Stomach (tissue), 8 donors: ENCODE measurements at regions not wholly inside any gene's neighbourhood (a gene's known extent, or its start where the extent isn't known, plus 50 kb on each side); places are given as distances from the start of the nearest gene placed in this dataset.

Source experiments
- DNase-seq, 2 donors: peaks; one replicate each; pipeline versions ENCODE4 v3.0.0 to v3.0.0-alpha.2; 2013 to 2019
- H3K27ac ChIP-seq, 5 donors: fragments of 200-600 bp in 4 of 5; sonication (generic) in 4 of 5; one replicate each; pipeline ENCODE4 v1.5.1; 2013 to 2019; ENCODE audit warnings: mild to moderate bottlenecking in 1 of 5, moderate library complexity in 1 of 5
- H3K27me3 ChIP-seq, 3 donors: fragments of 200-600 bp; sonication (generic); one replicate each; pipeline ENCODE4 v1.5.1; 2017 to 2019; ENCODE audit warnings: mixed run types in 1 of 3
- H3K36me3 ChIP-seq, 4 donors: fragments of 200-600 bp; sonication (generic); 1 replicate in 3 of 4; 2 replicates in 1 of 4; pipeline ENCODE4 v1.5.1; 2016 to 2019
- H3K4me1 ChIP-seq, 4 donors: fragments of 200-600 bp; sonication (generic); one replicate each; pipeline ENCODE4 v1.5.1; 2016 to 2019
- H3K4me3 ChIP-seq, 4 donors: fragments of 200-600 bp; sonication (generic) in 3 of 4; one replicate each; pipeline ENCODE4 v1.5.1; 2016 to 2019; ENCODE audit warnings: mild to moderate bottlenecking in 1 of 4
- H3K9me3 ChIP-seq, 4 donors: fragments of 200-600 bp; sonication (generic); one replicate each; pipeline ENCODE4 v1.5.1; 2016 to 2019
- CTCF ChIP-seq, 7 experiments: fragments of 450-650 bp in 4 of 7; fragments of 200-600 bp in 3 of 7; sonication (generic) in 3 of 7; IDR thresholded peaks; one replicate each; pipeline ENCODE4 v1.5.1; 2016 to 2019; ENCODE audit warnings: antibody characterized with exemption in 7 of 7, control low read depth in 2 of 7, mild to moderate bottlenecking in 1 of 7
- EP300 ChIP-seq: sonication (generic); formaldehyde crosslinking; IDR thresholded peaks from one replicate; pipeline ENCODE4 v1.6.1; 2017; ENCODE audit warnings: antibody characterized with exemption
- POLR2A ChIP-seq, 4 donors: fragments of 450-650 bp; IDR thresholded peaks; one replicate each; pipeline ENCODE4 v1.6.1; 2016; ENCODE audit warnings: antibody characterized with exemption in 4 of 4, control low read depth in 2 of 4, mild to moderate bottlenecking in 1 of 4, moderate library complexity in 1 of 4
- POLR2AphosphoS5 ChIP-seq, 3 donors: sonication (generic); formaldehyde crosslinking; IDR thresholded peaks; one replicate each; pipeline ENCODE4 v1.6.1; 2016; ENCODE audit warnings: antibody characterized with exemption in 3 of 3
- WGBS, 5 donors: extraction: QIAGEN DNeasy Blood & Tissue Kit in 3 of 5; methylation state at CpG; one replicate each; pipeline versions ENCODE4 v1.1.5 to v1.1.7; 2013 to 2018; 5-methylcytosine and 5-hydroxymethylcytosine counted together
- intact Hi-C: fragments of 100-400 bp; cut with DNase I; formaldehyde crosslinking; loops from one replicate; pipeline ENCODE4 v1.15.1; 2023; ENCODE audit warnings: low total_unique reads
- donor health status: healthy with polysubstance abuse.
- donor health status: Bipolar disorder and iron deficiency.
- donor health status: healthy.

- no peak for DNase-seq
- TF ChIP-seq CTCF (IDR thresholded peaks at IDR 0.05) = no peak
- TF ChIP-seq EP300 = no peak
- TF ChIP-seq POLR2A (IDR thresholded peaks at IDR 0.05) = no peak
- TF ChIP-seq POLR2AphosphoS5 (IDR thresholded peaks at IDR 0.05) = no peak
- Histone ChIP-seq H3K4me3 (no peak overlapping the region), H3K4me1 (no peaks in the 10 kb centered on the region), H3K36me3 (no peaks in the 10 kb centered on the region), H3K27me3 (no peaks in the 10 kb centered on the region), H3K9me3 (no peaks in the 10 kb centered on the region), H3K27ac (no peak overlapping the region)
- intact Hi-C loops = no loop called here
- 76 to 90% (median 80%) methylated on average over 5 of the region's 5 CpGs for WGBS, 5 donors
These were observed 412.7 kb downstream of the PIK3R1 start for GRCh38 chr5:68628082-68628814.

- H3K9me3 ChIP-seq = no peaks in the 10 kb centered on the region
- no peak overlapping the region for H3K27ac ChIP-seq
- DNase-seq = no peak
- intact Hi-C loops = no loop called here
- WGBS, 5 donors = 2 to 97% (median 83%) methylated on average over 1 of the region's 1 CpG
- no peak for TF ChIP-seq CTCF (IDR thresholded peaks at IDR 0.05)
- TF ChIP-seq POLR2A (IDR thresholded peaks at IDR 0.05) = no peak
- no peak for TF ChIP-seq POLR2AphosphoS5 (IDR thresholded peaks at IDR 0.05)
- TF ChIP-seq EP300 = no peak
- no peaks in the 10 kb centered on the region for H3K27me3 ChIP-seq
- no peaks in the 10 kb centered on the region for H3K4me1 ChIP-seq
- no peaks in the 10 kb centered on the region for H3K36me3 ChIP-seq
- H3K4me3 ChIP-seq = no peak overlapping the region
These were observed 414.8 kb downstream of the PIK3R1 start for GRCh38 chr5:68630354-68630753.

- Histone ChIP-seq H3K9me3 (no peaks in the 10 kb centered on the region), H3K27me3 (no peaks in the 10 kb centered on the region), H3K4me3 (no peak overlapping the region), H3K27ac (no peak overlapping the region), H3K4me1 (no peaks in the 10 kb centered on the region), H3K36me3 (no peaks in the 10 kb centered on the region)
- intact Hi-C loops = no loop called here
- 66 to 86% (median 75%) methylated on average over 2 of the region's 2 CpGs for WGBS, 5 donors
- no peak for TF ChIP-seq EP300
- no peak for TF ChIP-seq POLR2AphosphoS5 (IDR thresholded peaks at IDR 0.05)
- no peak for TF ChIP-seq POLR2A (IDR thresholded peaks at IDR 0.05)
- TF ChIP-seq CTCF (IDR thresholded peaks at IDR 0.05) = no peak
- DNase-seq = no peak
These were observed 416.3 kb downstream of the PIK3R1 start for GRCh38 chr5:68631884-68632283.

- intact Hi-C loops = no loop called here
- H3K9me3 ChIP-seq = no peaks in the 10 kb centered on the region
- 74 to 91% (median 85%) methylated on average over 3 of the region's 3 CpGs for WGBS, 5 donors
- H3K36me3 ChIP-seq = no peaks in the 10 kb centered on the region
- H3K27me3 ChIP-seq = no peaks in the 10 kb centered on the region
- TF ChIP-seq CTCF (IDR thresholded peaks at IDR 0.05) (no peak), POLR2AphosphoS5 (IDR thresholded peaks at IDR 0.05) (no peak), POLR2A (IDR thresholded peaks at IDR 0.05) (no peak), EP300 (no peak)
- no peaks in the 10 kb centered on the region for H3K4me1 ChIP-seq
- no peak for DNase-seq
- no peak overlapping the region for H3K27ac ChIP-seq
- H3K4me3 ChIP-seq = no peak overlapping the region
These were observed 425.7 kb downstream of the PIK3R1 start for GRCh38 chr5:68641211-68641610.
